ENCODE measurements at regions not wholly inside any gene's neighbourhood (a gene's known extent, or its start where the extent isn't known, plus 50 kb on each side); places are given as distances from the start of the nearest gene placed in this dataset.

- Histone ChIP-seq H2AFZ (ENCODE audit: control insufficient read depth, low read depth, low read length) (no peak overlapping the region), H3K27me3 (replicated peaks in 1 of 2; ENCODE audit: control insufficient read depth in 2 of 2, insufficient read depth in 2 of 2, low read length in 1 of 2) (no peaks in the 10 kb centered on the region), H3K9ac (ENCODE audit: control insufficient read depth, insufficient read depth, low read length) (no peak overlapping the region), H3K4me2 (ENCODE audit: control insufficient read depth, insufficient read depth) (no peak overlapping the region), H3K79me2 (ENCODE audit: control insufficient read depth, insufficient read depth, low read length) (no peaks in the 10 kb centered on the region), H3K27ac (ENCODE audit: control insufficient read depth, insufficient read depth) (no peak overlapping the region), H3K4me3 (no peak overlapping the region), H3K9me3 (replicated peaks; ENCODE audit: control insufficient read depth, insufficient read depth, low read length) (no peaks in the 10 kb centered on the region), H3K36me3 (ENCODE audit: control insufficient read depth in 2 of 2, insufficient read depth in 2 of 2, low read length in 1 of 2) (no peaks in the 10 kb centered on the region), H4K20me1 (ENCODE audit: control insufficient read depth, insufficient read depth) (no peaks in the 10 kb centered on the region), H3K4me1 (ENCODE audit: control insufficient read depth, insufficient read depth, low read length) (no peaks in the 10 kb centered on the region)
- CTCF ChIA-PET, result no interaction called here
- TF ChIP-seq CBX5 (IDR thresholded peaks at IDR 0.05; ENCODE audit: low read depth), result no peak
- no peak for TF ChIP-seq SP1 (IDR thresholded peaks at IDR 0.05; ENCODE audit: low read depth, low read length)
- TF ChIP-seq STAT3 (IDR thresholded peaks at IDR 0.05; ENCODE audit: low read depth, low read length), result no peak
- TF ChIP-seq E4F1 (IDR thresholded peaks at IDR 0.05; ENCODE audit: borderline replicate concordance, partially characterized antibody), result no peak
- TF ChIP-seq, protein P1, sequence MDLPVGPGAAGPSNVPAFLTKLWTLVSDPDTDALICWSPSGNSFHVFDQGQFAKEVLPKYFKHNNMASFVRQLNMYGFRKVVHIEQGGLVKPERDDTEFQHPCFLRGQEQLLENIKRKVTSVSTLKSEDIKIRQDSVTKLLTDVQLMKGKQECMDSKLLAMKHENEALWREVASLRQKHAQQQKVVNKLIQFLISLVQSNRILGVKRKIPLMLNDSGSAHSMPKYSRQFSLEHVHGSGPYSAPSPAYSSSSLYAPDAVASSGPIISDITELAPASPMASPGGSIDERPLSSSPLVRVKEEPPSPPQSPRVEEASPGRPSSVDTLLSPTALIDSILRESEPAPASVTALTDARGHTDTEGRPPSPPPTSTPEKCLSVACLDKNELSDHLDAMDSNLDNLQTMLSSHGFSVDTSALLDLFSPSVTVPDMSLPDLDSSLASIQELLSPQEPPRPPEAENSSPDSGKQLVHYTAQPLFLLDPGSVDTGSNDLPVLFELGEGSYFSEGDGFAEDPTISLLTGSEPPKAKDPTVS (IDR thresholded peaks at IDR 0.05; ENCODE audit: low read depth, low read length), result no peak
- WGBS (ENCODE audit: insufficient coverage, insufficient replicate concordance, low lambda C conversion rate, missing lambda C conversion rate), result 77% methylated on average over 7 of the region's 7 CpGs
- no peak for ATAC-seq
- intact Hi-C loops (cut with micrococcal nuclease; ENCODE audit: unreplicated experiment), result no loop called here
- SMC1A ChIA-PET (ENCODE audit: uncharacterized antibody, unreplicated experiment), result interaction anchor here (0.7 kb wide), 1 partner anchor 81 kb away, joined by 3 read pairs; no protein-coding TSS in a partner anchor
- POLR2A ChIA-PET, result no interaction called here
- RAD21 ChIA-PET (ENCODE audit: unreplicated experiment), result no interaction called here
- DNase-seq (ENCODE audit: low read depth, low spot score), result no peak
- in situ Hi-C loops (cut with MboI), result no loop called here
- BruUV-seq (replicated peaks), result no TSS peak
- no peak for FAIRE-seq
Measured at GRCh38 chr13:39835253-39835652, 179.8 kb downstream of the COG6 start.
